GM12878 (cell line): ENCODE measurements at regions not wholly inside any gene's neighbourhood (a gene's known extent, or its start where the extent isn't known, plus 50 kb on each side); places are given as distances from the start of the nearest gene placed in this dataset.
A peak's percentile ranks its signal among the peaks of the same experiment; 100 is the strongest.

Experiments used
- ATAC-seq: fragments of 200-7000 bp; cut with Tn5 transposase; 3 replicates; pipeline ENCODE4 v1.9.1; 2020; ENCODE audit warnings: mild to moderate bottlenecking, moderate library complexity
- BruUV-seq: library from RNA; stranded (reverse); fragments of 400-500 nt; replicated peaks from 2 replicates; lab custom pipeline; 2021; lab: Mats Ljungman, UMichigan
- CTCF ChIA-PET: fragments of 300-600 bp; sonication (Branson Sonifier 250); formaldehyde crosslinking; extraction: SDS; loops from one replicate; lab custom pipeline; 2021; ENCODE audit warnings: inconsistent platforms; lab: Yijun Ruan, JAX
- POLR2A ChIA-PET: fragments of 350-600 bp; formaldehyde crosslinking; extraction: SDS; loops from one replicate; lab custom pipeline; 2021; ENCODE audit warnings: inconsistent platforms; lab: Charles Lee
- RAD21 ChIA-PET: fragments of 300-600 bp; sonication (Branson Sonifier 250); formaldehyde crosslinking; loops from one replicate; lab custom pipeline; 2023; ENCODE audit warnings: antibody characterized with exemption; ENCODE audit not compliant: unreplicated experiment; lab: Charles Lee
- SMC1A ChIA-PET: fragments of 300-600 bp; sonication (Branson Sonifier 250); formaldehyde crosslinking; loops from one replicate; lab custom pipeline; 2023; ENCODE audit not compliant: unreplicated experiment, uncharacterized antibody; lab: Charles Lee
- DNase-seq: peaks from one replicate; pipeline ENCODE4 v3.0.0-alpha.2; 2011; ENCODE audit warnings: low read depth, low spot score
- FAIRE-seq: peaks from 3 replicates; lab custom pipeline; 2011; peaks lifted over from hg19 to GRCh38; lab: Jason Lieb, UNC
- H2AFZ ChIP-seq: 2 replicates; pipeline ENCODE4 v1.6.0; 2011; ENCODE audit warnings: low read depth, low read length, control low read depth; ENCODE audit not compliant: control insufficient read depth
- H3K27ac ChIP-seq: 2 replicates; pipeline ENCODE4 v1.5.1; 2011; ENCODE audit warnings: control low read depth; ENCODE audit not compliant: control insufficient read depth, insufficient read depth
- H3K27me3 ChIP-seq, 2 experiments: replicated peaks in 1 of 2; 2 replicates each; pipeline versions ENCODE4 v1.6.0 to v1.6.1; 2011; ENCODE audit warnings: low read length in 1 of 2; ENCODE audit not compliant: control insufficient read depth in 2 of 2, insufficient read depth in 2 of 2
- H3K36me3 ChIP-seq, 2 experiments: 2 replicates each; pipeline ENCODE4 v1.5.1; 2011; ENCODE audit warnings: low read length in 1 of 2; ENCODE audit not compliant: control insufficient read depth in 2 of 2, insufficient read depth in 2 of 2
- H3K4me1 ChIP-seq: 2 replicates; pipeline ENCODE4 v1.6.1; 2011; ENCODE audit warnings: mild to moderate bottlenecking, low read length, moderate library complexity, mixed read lengths; ENCODE audit not compliant: control insufficient read depth, insufficient read depth
- H3K4me2 ChIP-seq: 2 replicates; pipeline ENCODE4 v1.6.0; 2011; ENCODE audit warnings: control low read depth; ENCODE audit not compliant: control insufficient read depth, insufficient read depth
- H3K4me3 ChIP-seq: fragments of 200-600 bp; sonication (generic); 2 replicates; pipeline ENCODE4 v1.5.1; 2016
- H3K79me2 ChIP-seq: 2 replicates; pipeline ENCODE4 v1.6.0; 2011; ENCODE audit warnings: low read length; ENCODE audit not compliant: control insufficient read depth, insufficient read depth
- H3K9ac ChIP-seq: 2 replicates; pipeline ENCODE4 v1.8.0; 2011; ENCODE audit warnings: low read length, control low read depth, mixed read lengths; ENCODE audit not compliant: control insufficient read depth, insufficient read depth
- H3K9me3 ChIP-seq: replicated peaks from 3 replicates; pipeline ENCODE4 v1.5.1; 2011; ENCODE audit warnings: mild to moderate bottlenecking, low read length; ENCODE audit not compliant: control insufficient read depth, insufficient read depth
- H4K20me1 ChIP-seq: 2 replicates; pipeline ENCODE4 v1.6.0; 2011; ENCODE audit not compliant: control insufficient read depth, insufficient read depth
- EP300 ChIP-seq, 2 experiments: fragments of 150-350 bp in 1 of 2; IDR thresholded peaks; 2 replicates each; pipeline ENCODE4 v1.6.1; 2011 to 2012; ENCODE audit warnings: low read depth in 2 of 2, low read length in 2 of 2, borderline replicate concordance in 1 of 2, improper control_type of control experiment in 1 of 2, inconsistent platforms in 1 of 2; ENCODE audit not compliant: control insufficient read depth in 1 of 2
- HDAC2 ChIP-seq: fragments of 200-600 bp; sonication (generic); IDR thresholded peaks from 2 replicates; pipeline ENCODE4 v1.6.1; 2017
- IRF3 ChIP-seq: fragments of 450-650 bp; IDR thresholded peaks from 2 replicates; pipeline ENCODE4 v1.6.1; 2014; ENCODE audit warnings: mild to moderate bottlenecking
- LARP7 ChIP-seq: fragments of 450-650 bp; IDR thresholded peaks from 2 replicates; pipeline ENCODE4 v1.6.1; 2017; ENCODE audit warnings: mild to moderate bottlenecking
- PAX8 ChIP-seq: fragments of 450-650 bp; IDR thresholded peaks from 2 replicates; pipeline ENCODE4 v1.6.1; 2017; ENCODE audit warnings: mild to moderate bottlenecking, moderate library complexity
- PRDM15 ChIP-seq: fragments of 450-650 bp; formaldehyde crosslinking; IDR thresholded peaks from 2 replicates; pipeline ENCODE4 v1.4.0; 2020; ENCODE audit warnings: mild to moderate bottlenecking, moderate library complexity
- SP1 ChIP-seq: IDR thresholded peaks from one replicate; pipeline ENCODE4 v1.6.1; 2011; ENCODE audit warnings: low read depth, low read length
- SREBF1 ChIP-seq: IDR thresholded peaks from 2 replicates; pipeline ENCODE4 v1.6.1; 2012; ENCODE audit warnings: mild to moderate bottlenecking, low read length
- TBL1XR1 ChIP-seq: IDR thresholded peaks from 2 replicates; pipeline ENCODE4 v1.6.1; 2012; ENCODE audit warnings: low read depth, low read length, improper control_type of control experiment
- ZBTB4 ChIP-seq: fragments of 450-650 bp; formaldehyde crosslinking; IDR thresholded peaks from 2 replicates; pipeline ENCODE4 v1.4.0; 2022; ENCODE audit warnings: mild to moderate bottlenecking, moderate library complexity
- ZBTB40 ChIP-seq: fragments of 450-650 bp; IDR thresholded peaks from 2 replicates; pipeline ENCODE4 v1.6.1; 2016; ENCODE audit warnings: mild to moderate bottlenecking, moderate library complexity, borderline replicate concordance
- WGBS: methylation state at CpG from one replicate; pipeline ENCODE4 v1.1.6; 2016; ENCODE audit warnings: low lambda C conversion rate; ENCODE audit not compliant: insufficient replicate concordance, insufficient coverage; ENCODE audit errors: missing lambda C conversion rate; 5-methylcytosine and 5-hydroxymethylcytosine counted together
- in situ Hi-C: fragments of 300-500 bp; cut with MboI; formaldehyde crosslinking; loops from 9 replicates; pipeline ENCODE4 v1.14.3; 2018; ENCODE audit warnings: mixed read lengths
- intact Hi-C: fragments of 100-400 bp; cut with micrococcal nuclease; formaldehyde crosslinking; loops from one replicate; pipeline ENCODE4 v1.14.2; 2022; ENCODE audit not compliant: unreplicated experiment

- Histone ChIP-seq H3K9me3 (peaks cover 2% of the 10 kb centered on the region; the same call in 1 of the 3 replicates), H3K4me3 (no peak overlapping the region), H3K4me2 (no peak overlapping the region), H3K36me3 (no peaks in the 10 kb centered on the region), H4K20me1 (no peaks in the 10 kb centered on the region), H2AFZ (no peak overlapping the region), H3K4me1 (no peaks in the 10 kb centered on the region; the same call in 1 of the 2 replicates), H3K9ac (no peak overlapping the region), H3K27me3 (no peaks in the 10 kb centered on the region), H3K79me2 (no peaks in the 10 kb centered on the region), H3K27ac (no peak overlapping the region)
- no peak for DNase-seq
- ChIA-PET CTCF (no interaction called here), RAD21 (interaction anchor here (0.6 kb wide), 1 partner anchor 789 kb away, joined by 7 read pairs; no protein-coding TSS in a partner anchor), SMC1A (no interaction called here), POLR2A (no interaction called here)
- FAIRE-seq = no peak
- 27% methylated on average over 2 of the region's 2 CpGs for WGBS
- intact Hi-C loops = no loop called here
- no TSS peak for BruUV-seq
- peak; percentile 54 for ATAC-seq
- in situ Hi-C loops = no loop called here
- TF ChIP-seq PRDM15 (CRISPR knock-in tag) = no peak
- no peak for TF ChIP-seq HDAC2
- no peak for TF ChIP-seq LARP7
- TF ChIP-seq SP1 = no peak
- no peak for TF ChIP-seq ZBTB40
- no peak for TF ChIP-seq ZBTB4
- no peak for TF ChIP-seq EP300 (IDR thresholded peaks at IDR 0.05; ENCODE audit: borderline replicate concordance in 1 of 2, control insufficient read depth in 1 of 2, low read depth in 2 of 2, low read length in 2 of 2)
- no peak for TF ChIP-seq IRF3
- no peak for TF ChIP-seq PAX8
- TF ChIP-seq SREBF1 = no peak
- no peak for TF ChIP-seq TBL1XR1
These were observed 136.6 kb upstream of the ZC3H15 start for GRCh38 chr2:186349508-186349907.
